NCI-H2196 (cell line): ENCODE measurements at regions not wholly inside any gene's neighbourhood (a gene's known extent, or its start where the extent isn't known, plus 50 kb on each side); places are given as distances from the start of the nearest gene placed in this dataset.

Source experiments
- DNase-seq: peaks from one replicate; lab custom pipeline; 2025; ENCODE audit not compliant: unreplicated experiment; lab: John Stamatoyannopoulos, UW

GRCh38 chr5:174425271-174425963 is 299.0 kb upstream of the MSX2 start:
- no peak for DNase-seq

GRCh38 chr5:174425964-174426290 is 298.5 kb upstream of the MSX2 start:
- DNase-seq: no peak

GRCh38 chr5:174426388-174426787 is 298.0 kb upstream of the MSX2 start:
- no peak for DNase-seq

DNA sequence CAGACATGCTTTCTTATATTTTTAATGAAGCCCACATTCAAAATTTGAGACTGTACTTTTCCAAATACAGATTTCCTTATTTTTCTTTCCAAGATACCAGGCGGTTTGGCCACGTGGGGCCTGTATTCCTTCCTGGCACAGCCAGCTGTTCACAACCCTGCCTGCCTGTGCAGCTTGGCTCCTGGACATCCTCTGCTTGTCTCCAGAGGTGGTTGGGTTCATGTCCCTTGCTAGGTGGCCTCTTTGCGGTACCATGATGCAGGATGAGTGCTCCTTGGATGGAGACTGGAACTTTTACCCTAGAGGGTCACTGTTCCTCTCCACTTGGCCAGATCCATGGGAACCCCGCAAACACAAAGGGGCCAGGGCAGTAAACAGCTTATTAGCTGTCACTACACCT is 297.5 kb upstream of the MSX2 start:
- no peak for DNase-seq

GRCh38 chr5:174427304-174427703 is 297.1 kb upstream of the MSX2 start:
- no peak for DNase-seq

- no peak for DNase-seq
Observed at GRCh38 chr5:174428895-174429294, 295.5 kb upstream of the MSX2 start.

DNA sequence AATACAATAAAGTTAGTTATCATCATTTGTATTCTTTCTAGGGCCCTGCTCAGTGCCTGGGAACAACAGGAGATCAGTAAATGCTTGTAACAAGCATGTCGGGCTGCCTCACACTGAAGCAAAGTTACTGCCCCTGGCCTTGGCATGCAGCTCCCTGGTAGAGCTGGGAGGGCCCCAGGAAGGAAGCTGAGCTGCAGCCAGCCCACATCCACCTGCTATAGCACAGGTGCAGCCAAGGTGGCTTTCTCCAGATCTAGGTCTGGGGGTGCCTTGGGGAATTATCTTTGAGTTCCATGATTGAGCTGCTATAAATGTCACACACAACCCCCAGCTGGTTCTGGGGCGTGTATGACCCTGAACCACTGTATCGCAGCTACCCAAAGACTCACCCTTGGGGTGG is 293.4 kb upstream of the MSX2 start:
- no peak for DNase-seq

GRCh38 chr5:174431504-174431903 is 292.9 kb upstream of the MSX2 start:
- DNase-seq: no peak

- no peak for DNase-seq
Observed at GRCh38 chr5:174433098-174433497, 291.3 kb upstream of the MSX2 start.

- no peak for DNase-seq
Observed at GRCh38 chr5:174436750-174437149, 287.6 kb upstream of the MSX2 start.

GRCh38 chr5:174444479-174445188 is 279.7 kb upstream of the MSX2 start:
- DNase-seq: no peak

- no peak for DNase-seq
Observed at GRCh38 chr5:174446446-174446845, 277.9 kb upstream of the MSX2 start.

DNA sequence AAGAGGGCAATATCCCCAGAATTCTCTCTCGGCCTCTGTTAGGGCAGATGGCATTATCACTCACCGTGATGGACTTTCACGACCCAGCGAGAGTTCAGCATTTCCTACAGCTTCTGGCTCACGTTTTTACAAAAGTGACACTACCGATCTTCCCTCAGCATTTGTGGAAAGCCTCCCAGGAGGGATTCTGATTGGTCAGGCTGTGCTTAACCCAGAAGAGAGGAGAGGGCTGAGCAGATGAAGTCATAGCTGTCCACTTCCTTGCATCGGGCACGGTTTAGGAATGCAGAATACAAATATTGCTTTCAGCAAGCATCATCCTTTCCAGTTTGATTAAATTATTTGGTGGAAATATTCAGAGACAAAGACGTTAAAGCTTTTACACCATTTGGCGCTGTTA is 277.4 kb upstream of the MSX2 start:
- no peak for DNase-seq

GRCh38 chr5:174448041-174448440 is 276.3 kb upstream of the MSX2 start:
- DNase-seq: no peak

GRCh38 chr5:174448662-174449061 is 275.7 kb upstream of the MSX2 start:
- DNase-seq: no peak

- DNase-seq: no peak
Observed at GRCh38 chr5:174453690-174454089, 270.7 kb upstream of the MSX2 start.

DNA sequence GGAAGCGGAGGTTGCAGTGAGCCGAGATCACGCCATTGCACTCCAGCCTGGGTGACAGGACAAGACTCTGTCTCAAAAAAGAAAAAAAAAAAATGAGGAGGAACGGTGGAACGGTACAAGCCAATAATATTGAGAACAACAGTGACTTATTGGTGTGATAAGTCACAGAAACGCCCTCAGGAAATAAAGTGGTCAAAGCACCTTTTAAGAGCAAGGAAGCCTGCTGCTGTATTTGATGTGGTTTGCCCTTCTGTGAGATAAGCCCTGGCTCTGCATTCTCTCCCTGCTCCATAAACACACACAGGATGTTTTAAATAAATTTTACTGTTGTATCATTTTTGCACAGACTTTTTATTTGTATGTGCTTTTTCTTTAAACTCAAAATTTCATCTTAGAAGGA is 269.9 kb upstream of the MSX2 start:
- DNase-seq: no peak

- DNase-seq: no peak
Observed at GRCh38 chr5:174454890-174455289, 269.5 kb upstream of the MSX2 start.

- DNase-seq: no peak
Observed at GRCh38 chr5:174455301-174455700, 269.1 kb upstream of the MSX2 start.

GRCh38 chr5:174457141-174457678 is 267.2 kb upstream of the MSX2 start:
- DNase-seq: no peak

GRCh38 chr5:174459071-174459702 is 265.2 kb upstream of the MSX2 start:
- no peak for DNase-seq

DNA sequence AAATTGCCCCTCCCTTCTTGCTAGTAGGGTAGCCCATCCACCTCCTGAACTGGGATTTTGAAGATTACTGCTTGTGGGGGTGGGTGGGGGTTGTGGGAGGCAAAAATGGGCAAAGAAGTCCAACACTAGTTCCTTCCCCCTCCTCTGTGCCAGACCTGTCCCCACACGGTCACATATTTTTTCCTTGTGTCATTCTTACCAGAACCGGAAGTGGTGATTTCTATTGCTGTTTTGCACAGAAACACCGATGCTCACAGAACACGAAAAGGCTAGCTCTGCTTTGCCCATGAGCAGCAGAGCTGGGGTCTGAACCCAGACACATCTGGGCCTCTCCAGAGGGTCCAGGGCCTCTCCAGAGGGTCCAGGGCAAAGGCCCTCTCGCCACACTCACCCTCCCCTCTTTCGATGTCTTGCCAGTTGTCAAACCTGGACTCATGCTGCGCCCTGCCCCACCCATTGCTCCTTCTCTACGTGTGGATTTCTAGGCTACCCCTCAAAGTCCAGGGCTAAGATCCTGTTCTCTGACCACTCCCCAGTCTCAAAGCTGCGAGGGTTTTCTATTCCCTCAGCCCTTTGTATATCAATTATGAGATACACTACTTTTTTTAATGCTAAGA is 264.4 kb upstream of the MSX2 start:
- no peak for DNase-seq
